HepG2 (cell line): ENCODE measurements at regions not wholly inside any gene's neighbourhood (a gene's known extent, or its start where the extent isn't known, plus 50 kb on each side); places are given as distances from the start of the nearest gene placed in this dataset.

ENCODE experiments used
- ATF2 ChIP-seq: sonication (generic); formaldehyde crosslinking; IDR thresholded peaks from 2 replicates; pipeline ENCODE4 v1.4.0; 2020; ENCODE audit warnings: missing genetic modification reagents
- ATF3 ChIP-seq: sonication (generic); formaldehyde crosslinking; IDR thresholded peaks from 2 replicates; pipeline ENCODE4 v1.4.0; 2020; ENCODE audit warnings: missing genetic modification reagents
- GABPA ChIP-seq, 2 experiments: IDR thresholded peaks; 2 replicates each; pipeline ENCODE4 v1.6.1; 2011 to 2016; ENCODE audit warnings: low read depth in 2 of 2, low read length in 1 of 2, missing biosample characterization in 1 of 2, missing genetic modification characterization in 1 of 2
- HDAC2 ChIP-seq: sonication (generic); formaldehyde crosslinking; IDR thresholded peaks from 2 replicates; pipeline ENCODE4 v1.4.0; 2020; ENCODE audit warnings: missing genetic modification reagents
- HOXA9 ChIP-seq: sonication (generic); formaldehyde crosslinking; IDR thresholded peaks from 2 replicates; pipeline ENCODE4 v1.8.1; 2022; ENCODE audit warnings: missing genetic modification reagents, mild to moderate bottlenecking, moderate library complexity, borderline replicate concordance
- KAT8 ChIP-seq: IDR thresholded peaks from 2 replicates; pipeline ENCODE4 v1.6.1; 2016; ENCODE audit warnings: missing genetic modification reagents, missing compliant biosample characterization
- TOPORS ChIP-seq: sonication (generic); formaldehyde crosslinking; IDR thresholded peaks from 2 replicates; pipeline ENCODE4 v1.8.0; 2023; ENCODE audit warnings: mild to moderate bottlenecking, missing genetic modification reagents
- TP53 ChIP-seq: sonication (generic); formaldehyde crosslinking; conservative IDR thresholded peaks from 2 replicates; pipeline ENCODE4 v1.4.0; 2020; ENCODE audit warnings: missing genetic modification reagents
- UBTF ChIP-seq: sonication (generic); formaldehyde crosslinking; IDR thresholded peaks from 2 replicates; pipeline ENCODE4 v1.4.0; 2020; ENCODE audit warnings: mild to moderate bottlenecking, missing genetic modification reagents
- ZBTB10 ChIP-seq: sonication (generic); formaldehyde crosslinking; IDR thresholded peaks from 2 replicates; pipeline ENCODE4 v1.4.0; 2020; ENCODE audit warnings: missing genetic modification reagents, borderline replicate concordance
- ZBTB7A ChIP-seq: sonication (generic); formaldehyde crosslinking; IDR thresholded peaks from 2 replicates; pipeline ENCODE4 v1.8.0; 2022; ENCODE audit warnings: mild to moderate bottlenecking, missing genetic modification reagents
- ZNF263 ChIP-seq: sonication (generic); formaldehyde crosslinking; IDR thresholded peaks from 2 replicates; pipeline ENCODE4 v1.4.0; 2020; ENCODE audit warnings: missing genetic modification reagents
- ZNF724P ChIP-seq: sonication (generic); formaldehyde crosslinking; IDR thresholded peaks from 2 replicates; pipeline ENCODE4 v1.8.0; 2022; ENCODE audit warnings: missing genetic modification reagents, borderline replicate concordance
- ZSCAN29 ChIP-seq: sonication (generic); formaldehyde crosslinking; conservative IDR thresholded peaks from 2 replicates; pipeline ENCODE4 v1.4.0; 2020; ENCODE audit warnings: mild to moderate bottlenecking, missing genetic modification reagents

- no peak for TF ChIP-seq ATF2 (CRISPR knock-in tag)
- TF ChIP-seq ZBTB7A (CRISPR knock-in tag), result no peak
- TF ChIP-seq ZBTB10 (CRISPR knock-in tag), result no peak
- TF ChIP-seq UBTF (CRISPR knock-in tag), result no peak
- no peak for TF ChIP-seq GABPA (IDR thresholded peaks at IDR 0.05; ENCODE audit: low read depth, low read length)
- no peak for TF ChIP-seq GABPA (CRISPR knock-in tag; IDR thresholded peaks at IDR 0.05; ENCODE audit: low read depth)
- no peak for TF ChIP-seq HDAC2 (CRISPR knock-in tag)
- TF ChIP-seq ZNF724P (CRISPR knock-in tag), result no peak
- TF ChIP-seq TP53 (CRISPR knock-in tag), result no peak
- no peak for TF ChIP-seq HOXA9
- no peak for TF ChIP-seq TOPORS (CRISPR knock-in tag)
- no peak for TF ChIP-seq KAT8
- TF ChIP-seq ZNF263, result no peak
- no peak for TF ChIP-seq ATF3 (CRISPR knock-in tag)
- TF ChIP-seq ZSCAN29 (CRISPR knock-in tag), result no peak
Observed at GRCh38 chr4:27304751-27305150, 444.1 kb downstream of the STIM2 start.
